Breast epithelium (tissue), 4 donors: ENCODE measurements at regions not wholly inside any gene's neighbourhood (a gene's known extent, or its start where the extent isn't known, plus 50 kb on each side); places are given as distances from the start of the nearest gene placed in this dataset.

Experiments
- DNase-seq, 2 donors: peaks; one replicate each; pipeline ENCODE4 v3.0.0-alpha.2; 2019; ENCODE audit warnings: low spot score in 2 of 2
- H3K27ac ChIP-seq, 2 donors: fragments of 200-600 bp; sonication (generic) in 1 of 2; one replicate each; pipeline ENCODE4 v1.5.1; 2016 to 2019; ENCODE audit warnings: mild to moderate bottlenecking in 1 of 2
- H3K27me3 ChIP-seq, 2 donors: fragments of 200-600 bp; sonication (generic) in 1 of 2; one replicate each; pipeline versions ENCODE4 v1.5.1 to v1.6.0; 2017 to 2019; ENCODE audit warnings: control low read depth in 1 of 2, mild to moderate bottlenecking in 1 of 2
- H3K36me3 ChIP-seq: fragments of 200-600 bp; one replicate; pipeline ENCODE4 v1.5.1; 2019
- H3K4me1 ChIP-seq, 2 donors: fragments of 200-600 bp; sonication (generic); one replicate each; pipeline ENCODE4 v1.5.1; 2016 to 2019; ENCODE audit warnings: control low read depth in 1 of 2
- H3K4me3 ChIP-seq, 3 donors: fragments of 200-600 bp; sonication (generic); 1 replicate in 2 of 3; 2 replicates in 1 of 3; pipeline ENCODE4 v1.5.1; 2016 to 2019; ENCODE audit warnings: mild to moderate bottlenecking in 3 of 3, moderate library complexity in 2 of 3
- H3K9me3 ChIP-seq, 2 donors: fragments of 200-600 bp; sonication (generic) in 1 of 2; one replicate each; pipeline ENCODE4 v1.5.1; 2016 to 2019; ENCODE audit warnings: control low read depth in 1 of 2
- CTCF ChIP-seq, 3 donors: fragments of 450-650 bp; IDR thresholded peaks; one replicate each; pipeline ENCODE4 v1.5.1; 2016 to 2017; ENCODE audit warnings: antibody characterized with exemption in 3 of 3, mild to moderate bottlenecking in 3 of 3, moderate library complexity in 3 of 3
- POLR2A ChIP-seq: fragments of 450-650 bp; IDR thresholded peaks from one replicate; pipeline ENCODE4 v1.6.1; 2016; ENCODE audit warnings: antibody characterized with exemption, mild to moderate bottlenecking, moderate library complexity
- POLR2AphosphoS5 ChIP-seq, 3 donors: sonication (generic); formaldehyde crosslinking; IDR thresholded peaks; one replicate each; pipeline ENCODE4 v1.6.1; 2017; ENCODE audit warnings: antibody characterized with exemption in 3 of 3
- intact Hi-C: fragments of 100-400 bp; cut with DNase I; formaldehyde crosslinking; loops from one replicate; pipeline ENCODE4 v1.15.1; 2023; ENCODE audit warnings: low total_unique reads

GRCh38 chr1:185449378-185450059, 132.5 kb upstream of the IVNS1ABP start:
- Histone ChIP-seq H3K9me3 (no peaks in the 10 kb centered on the region), H3K4me1 (no peaks in the 10 kb centered on the region), H3K36me3 (no peaks in the 10 kb centered on the region), H3K4me3 (no peak overlapping the region), H3K27ac (no peak overlapping the region), H3K27me3 (no peaks in the 10 kb centered on the region)
- TF ChIP-seq CTCF (IDR thresholded peaks at IDR 0.05) (no peak), POLR2AphosphoS5 (IDR thresholded peaks at IDR 0.05) (no peak), POLR2A (no peak)
- no peak for DNase-seq
- intact Hi-C loops = no loop called here

DNA sequence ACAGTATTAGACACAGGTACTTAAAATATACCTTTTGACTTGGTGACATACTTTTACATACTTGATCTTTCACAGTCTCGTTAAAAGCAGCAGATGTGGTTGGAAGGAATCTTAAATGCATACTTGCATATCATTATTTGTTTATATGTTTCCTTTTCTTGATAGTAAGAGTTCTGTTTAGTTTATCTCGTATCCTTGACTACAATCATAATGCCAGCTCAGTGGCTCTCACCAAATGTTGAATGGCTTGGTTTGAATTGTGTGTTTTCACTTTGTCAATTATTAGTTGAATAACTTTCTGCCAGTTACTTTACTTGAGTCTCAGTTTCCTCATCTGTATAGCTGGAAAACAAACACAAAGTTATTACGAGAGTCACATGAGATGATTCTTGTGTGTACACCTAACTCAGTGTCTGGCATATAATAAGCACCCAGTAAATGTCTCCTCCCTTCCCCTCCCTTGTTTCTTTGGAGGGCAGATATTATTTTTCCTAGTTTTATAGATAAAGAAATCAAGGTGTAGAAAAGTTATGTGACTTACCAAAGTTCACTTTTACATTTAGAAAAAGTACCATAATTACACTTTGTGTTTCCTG, 131.6 kb upstream of the IVNS1ABP start:
- Histone ChIP-seq H3K27ac (no peak overlapping the region), H3K36me3 (no peaks in the 10 kb centered on the region), H3K27me3 (no peaks in the 10 kb centered on the region), H3K9me3 (no peaks in the 10 kb centered on the region), H3K4me3 (no peak overlapping the region), H3K4me1 (no peaks in the 10 kb centered on the region)
- intact Hi-C loops = no loop called here
- TF ChIP-seq CTCF (IDR thresholded peaks at IDR 0.05) = no peak
- no peak for TF ChIP-seq POLR2A
- no peak for TF ChIP-seq POLR2AphosphoS5 (IDR thresholded peaks at IDR 0.05)
- no peak for DNase-seq

DNA sequence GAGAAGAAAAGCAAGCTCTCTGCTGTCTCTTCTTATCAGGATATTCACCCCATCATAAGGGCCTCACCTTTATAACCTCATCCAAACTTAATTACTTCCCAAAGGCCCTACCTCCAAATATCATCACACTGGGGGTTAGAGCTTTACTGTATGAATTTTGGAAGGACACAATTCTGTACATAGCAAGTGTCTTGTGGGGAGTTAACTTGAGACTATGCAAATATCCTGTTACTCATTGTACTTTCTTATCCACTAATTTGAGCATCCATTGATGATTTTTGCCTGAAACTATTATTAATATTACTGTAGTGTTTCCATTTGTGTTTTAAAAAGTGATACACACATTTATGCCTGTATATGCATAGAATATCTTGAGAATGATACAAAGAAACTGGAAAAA, 129.1 kb upstream of the IVNS1ABP start:
- no peak overlapping the region for H3K27ac ChIP-seq
- H3K4me3 ChIP-seq = no peak overlapping the region
- no peaks in the 10 kb centered on the region for H3K36me3 ChIP-seq
- DNase-seq = no peak
- H3K27me3 ChIP-seq = no peaks in the 10 kb centered on the region
- intact Hi-C loops = no loop called here
- TF ChIP-seq POLR2AphosphoS5 (IDR thresholded peaks at IDR 0.05) = no peak
- TF ChIP-seq CTCF (IDR thresholded peaks at IDR 0.05) = no peak
- TF ChIP-seq POLR2A = no peak
- no peaks in the 10 kb centered on the region for H3K4me1 ChIP-seq
- no peaks in the 10 kb centered on the region for H3K9me3 ChIP-seq

- no peak overlapping the region for H3K27ac ChIP-seq
- H3K36me3 ChIP-seq = no peaks in the 10 kb centered on the region
- H3K27me3 ChIP-seq = no peaks in the 10 kb centered on the region
- H3K9me3 ChIP-seq = no peaks in the 10 kb centered on the region
- no peak overlapping the region for H3K4me3 ChIP-seq
- no peaks in the 10 kb centered on the region for H3K4me1 ChIP-seq
- no peak for DNase-seq
- intact Hi-C loops = no loop called here
- no peak for TF ChIP-seq POLR2A
- no peak for TF ChIP-seq CTCF (IDR thresholded peaks at IDR 0.05)
- TF ChIP-seq POLR2AphosphoS5 (IDR thresholded peaks at IDR 0.05) = no peak
Measured at GRCh38 chr1:185445594-185445993, 128.6 kb upstream of the IVNS1ABP start.

DNA sequence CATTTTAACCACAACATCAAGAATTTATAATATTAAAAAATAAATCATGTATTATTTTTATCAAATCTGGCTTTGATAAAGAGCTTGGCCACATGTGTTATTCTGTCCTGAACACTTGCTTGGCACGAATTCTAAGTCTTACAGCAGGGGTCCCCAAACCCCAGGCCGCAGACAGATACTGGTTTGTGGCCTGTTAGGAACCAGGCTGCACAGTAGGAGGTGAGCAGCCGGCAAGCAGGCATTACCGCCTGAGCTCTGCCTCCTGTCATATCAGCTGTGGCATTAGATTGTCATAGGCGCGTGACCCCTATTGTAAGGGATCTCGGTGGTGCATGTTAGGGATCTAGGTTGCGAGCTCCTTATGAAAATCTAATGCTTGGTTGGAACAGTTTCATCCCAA, 127.6 kb upstream of the IVNS1ABP start:
- Histone ChIP-seq H3K36me3 (no peaks in the 10 kb centered on the region), H3K4me3 (no peak overlapping the region), H3K27me3 (no peaks in the 10 kb centered on the region), H3K4me1 (no peaks in the 10 kb centered on the region), H3K27ac (no peak overlapping the region), H3K9me3 (no peaks in the 10 kb centered on the region)
- TF ChIP-seq POLR2A (no peak), CTCF (IDR thresholded peaks at IDR 0.05) (no peak), POLR2AphosphoS5 (IDR thresholded peaks at IDR 0.05) (no peak)
- intact Hi-C loops = no loop called here
- no peak for DNase-seq
